IMR-90 (cell line): ENCODE measurements at regions not wholly inside any gene's neighbourhood (a gene's known extent, or its start where the extent isn't known, plus 50 kb on each side); places are given as distances from the start of the nearest gene placed in this dataset.

Experiments used
- BHLHE40 ChIP-seq: fragments of 150-350 bp; IDR thresholded peaks from 2 replicates; pipeline ENCODE4 v1.6.1; 2016; ENCODE audit warnings: mild to moderate bottlenecking, low read depth, low read length
- CEBPB ChIP-seq: IDR thresholded peaks from 2 replicates; pipeline ENCODE4 v1.6.1; 2012; ENCODE audit warnings: low read depth, low read length, improper control_type of control experiment
- CTCF ChIP-seq: conservative IDR thresholded peaks from 2 replicates; pipeline ENCODE4 v1.5.1; 2012; ENCODE audit warnings: mild to moderate bottlenecking, low read depth, low read length, improper control_type of control experiment
- MAFK ChIP-seq: IDR thresholded peaks from 2 replicates; pipeline ENCODE4 v1.6.1; 2012; ENCODE audit warnings: low read depth, low read length, improper control_type of control experiment
- MAZ ChIP-seq: IDR thresholded peaks from 2 replicates; pipeline ENCODE4 v1.6.1; 2012; ENCODE audit warnings: low read depth, mild to moderate bottlenecking, low read length, improper control_type of control experiment, moderate library complexity, borderline replicate concordance
- MXI1 ChIP-seq: IDR thresholded peaks from 2 replicates; pipeline ENCODE4 v1.6.1; 2012; ENCODE audit warnings: low read depth, mild to moderate bottlenecking, low read length, moderate library complexity, borderline replicate concordance
- POLR2A ChIP-seq: IDR thresholded peaks from 2 replicates; pipeline ENCODE4 v1.6.1; 2012; ENCODE audit warnings: mild to moderate bottlenecking, low read depth, low read length
- RAD21 ChIP-seq: IDR thresholded peaks from 2 replicates; pipeline ENCODE4 v1.6.1; 2012; ENCODE audit warnings: low read length, improper control_type of control experiment
- RCOR1 ChIP-seq: IDR thresholded peaks from 2 replicates; pipeline ENCODE4 v1.6.1; 2012; ENCODE audit warnings: mild to moderate bottlenecking, low read length, improper control_type of control experiment; ENCODE audit not compliant: insufficient replicate concordance
- RFX5 ChIP-seq: IDR thresholded peaks from 2 replicates; pipeline ENCODE4 v1.8.0; 2012; ENCODE audit warnings: low read depth, mild to moderate bottlenecking, low read length, moderate library complexity
- SMC3 ChIP-seq: fragments of 150-350 bp; IDR thresholded peaks from 2 replicates; pipeline ENCODE4 v1.6.1; 2016; ENCODE audit warnings: low read depth, mild to moderate bottlenecking, antibody characterized with exemption, low read length, moderate library complexity
- USF2 ChIP-seq: fragments of 150-350 bp; IDR thresholded peaks from 2 replicates; pipeline ENCODE4 v1.6.1; 2017; ENCODE audit warnings: mild to moderate bottlenecking, antibody characterized with exemption, low read length, low read depth

- TF ChIP-seq RCOR1, result no peak
- TF ChIP-seq POLR2A, result no peak
- no peak for TF ChIP-seq CTCF
- TF ChIP-seq RAD21, result no peak
- no peak for TF ChIP-seq SMC3
- no peak for TF ChIP-seq CEBPB
- no peak for TF ChIP-seq MAZ
- no peak for TF ChIP-seq MXI1
- TF ChIP-seq USF2, result no peak
- no peak for TF ChIP-seq BHLHE40
- TF ChIP-seq MAFK, result no peak
- TF ChIP-seq RFX5, result no peak
These were observed 109.8 kb downstream of the GGTLC2 start for GRCh38 chr22:22754268-22754657.
